K562 (cell line): ENCODE measurements at regions not wholly inside any gene's neighbourhood (a gene's known extent, or its start where the extent isn't known, plus 50 kb on each side); places are given as distances from the start of the nearest gene placed in this dataset.
A peak's percentile ranks its signal among the peaks of the same experiment; 100 is the strongest.

Experiments
- ATAC-seq: fragments of 200-7000 bp; cut with Tn5 transposase; 3 replicates; pipeline ENCODE4 v1.9.1; 2020; ENCODE audit warnings: moderate library complexity
- BruUV-seq: library from RNA; stranded (reverse); fragments of 400-500 nt; replicated peaks from 2 replicates; lab custom pipeline; 2021; lab: Mats Ljungman, UMichigan
- CTCF ChIA-PET: fragments of 300-600 bp; formaldehyde crosslinking; extraction: SDS; loops from one replicate; lab custom pipeline; 2021; ENCODE audit warnings: low intra/inter-chr PET ratio; lab: Yijun Ruan, JAX
- POLR2A ChIA-PET: fragments of 300-600, 350-650 bp; sonication (Branson Sonifier 250); formaldehyde crosslinking; extraction: SDS; loops from one replicate; lab custom pipeline; 2021; ENCODE audit warnings: antibody characterized with exemption, inconsistent platforms; lab: Yijun Ruan, JAX
- DNase-seq, 4 experiments: peaks; one replicate each; pipeline versions ENCODE4 v3.0.0 to v3.0.0-alpha.2; 2011 to 2018; ENCODE audit warnings: low spot score in 3 of 4, mixed read lengths in 3 of 4; ENCODE audit errors: extremely low read depth in 1 of 4
- FAIRE-seq: peaks from 2 replicates; lab custom pipeline; 2011; peaks lifted over from hg19 to GRCh38; lab: Jason Lieb, UNC
- H2AFZ ChIP-seq: 2 replicates; pipeline ENCODE4 v1.6.0; 2011; ENCODE audit warnings: low read depth, low read length, control low read depth, inconsistent platforms
- H3K27ac ChIP-seq: fragments of 200-600 bp; 3 replicates; pipeline ENCODE4 v1.8.0; 2011; ENCODE audit warnings: low read depth, mild to moderate bottlenecking, control low read depth, inconsistent platforms, low read length, moderate library complexity, mixed read lengths; ENCODE audit errors: extremely low read depth
- H3K27me3 ChIP-seq, 2 experiments: fragments of 300-600 bp in 1 of 2; 2 replicates in 1 of 2; 3 replicates in 1 of 2; pipeline versions ENCODE4 v1.6.0 to v1.8.0; 2011; ENCODE audit warnings: inconsistent platforms in 2 of 2, low read length in 2 of 2, mild to moderate bottlenecking in 1 of 2, mixed read lengths in 1 of 2, moderate library complexity in 1 of 2; ENCODE audit not compliant: control insufficient read depth in 2 of 2, insufficient read depth in 2 of 2
- H3K36me3 ChIP-seq: fragments of 300-600 bp; 3 replicates; pipeline ENCODE4 v1.8.0; 2011; ENCODE audit warnings: mild to moderate bottlenecking, low read length, inconsistent platforms; ENCODE audit not compliant: control insufficient read depth, insufficient read depth
- H3K4me1 ChIP-seq, 2 experiments: fragments of 200-600 bp in 1 of 2; replicated peaks in 1 of 2; 2 replicates in 1 of 2; 3 replicates in 1 of 2; pipeline versions ENCODE4 v1.5.1 to v1.8.0; 2011; ENCODE audit warnings: inconsistent platforms in 2 of 2, low read length in 2 of 2, mild to moderate bottlenecking in 1 of 2, mixed read lengths in 1 of 2, moderate library complexity in 1 of 2; ENCODE audit not compliant: control insufficient read depth in 2 of 2, insufficient read depth in 2 of 2
- H3K4me2 ChIP-seq: 2 replicates; pipeline ENCODE4 v1.6.1; 2011; ENCODE audit warnings: low read length, control low read depth, inconsistent platforms, mixed read lengths; ENCODE audit not compliant: insufficient read depth
- H3K4me3 ChIP-seq: fragments of 200-600 bp; sonication (generic), shearing (Covaris generic); 2 replicates; pipeline ENCODE4 v1.5.1; 2016; ENCODE audit warnings: control low read depth, inconsistent platforms
- H3K79me2 ChIP-seq: fragments of 200-600 bp; 3 replicates; pipeline ENCODE4 v1.8.0; 2011; ENCODE audit warnings: low read length, inconsistent platforms; ENCODE audit not compliant: control insufficient read depth, insufficient read depth
- H3K9ac ChIP-seq, 2 experiments: 2 replicates each; pipeline versions ENCODE4 v1.6.0 to v1.6.1; 2011; ENCODE audit warnings: low read depth in 2 of 2, low read length in 2 of 2, control low read depth in 1 of 2, inconsistent platforms in 1 of 2, mild to moderate bottlenecking in 1 of 2, mixed read lengths in 1 of 2; ENCODE audit not compliant: insufficient read depth in 1 of 2
- H3K9me1 ChIP-seq: one replicate; pipeline ENCODE4 v1.6.0; 2011; ENCODE audit warnings: inconsistent platforms, mild to moderate bottlenecking, low read length, moderate library complexity; ENCODE audit not compliant: control insufficient read depth, insufficient read depth
- H3K9me3 ChIP-seq: replicated peaks from 2 replicates; pipeline ENCODE4 v1.5.1; 2011; ENCODE audit warnings: low read depth, low read length, inconsistent platforms; ENCODE audit not compliant: control insufficient read depth, insufficient read depth
- H4K20me1 ChIP-seq: replicated peaks from 2 replicates; pipeline ENCODE4 v1.6.1; 2011; ENCODE audit warnings: low read length, inconsistent platforms, mixed read lengths; ENCODE audit not compliant: control insufficient read depth, insufficient read depth
- ARNT ChIP-seq, 2 experiments: fragments of 450-650 bp; IDR thresholded peaks; 2 replicates each; pipeline ENCODE4 v1.6.1; 2016; ENCODE audit warnings: mild to moderate bottlenecking in 1 of 2
- CBFA2T2 ChIP-seq: fragments of 450-650 bp; conservative IDR thresholded peaks from 2 replicates; pipeline ENCODE4 v1.6.1; 2017; ENCODE audit warnings: mild to moderate bottlenecking
- CBFA2T3 ChIP-seq: fragments of 450-650 bp; IDR thresholded peaks from 2 replicates; pipeline ENCODE4 v1.6.1; 2017
- CEBPG ChIP-seq, 3 experiments: fragments of 200-800 bp in 1 of 3; sonication (Bioruptor generic) in 1 of 3; sonication (generic) in 1 of 3; formaldehyde crosslinking in 1 of 3; IDR thresholded peaks in 2 of 3; conservative IDR thresholded peaks in 1 of 3; 2 replicates each; pipeline versions ENCODE4 v1.6.1 to v1.8.0; 2016 to 2022; ENCODE audit warnings: missing compliant biosample characterization in 2 of 3, missing genetic modification characterization in 2 of 3, mild to moderate bottlenecking in 1 of 3, missing genetic modification reagents in 1 of 3
- CREB5 ChIP-seq: fragments of 250-450 bp; sonication (Bioruptor Pico); IDR thresholded peaks from 2 replicates; pipeline ENCODE4 v1.5.0; 2020; ENCODE audit warnings: mild to moderate bottlenecking
- CXXC5 ChIP-seq: fragments of 250-450 bp; sonication (Bioruptor Pico); IDR thresholded peaks from 2 replicates; pipeline ENCODE4 v1.8.0; 2022; ENCODE audit warnings: inconsistent platforms, mild to moderate bottlenecking, moderate library complexity
- HCFC1 ChIP-seq: IDR thresholded peaks from 2 replicates; pipeline ENCODE4 v1.6.1; 2012; ENCODE audit warnings: low read depth, low read length, improper control_type of control experiment
- MTA2 ChIP-seq: fragments of 450-650 bp; IDR thresholded peaks from 2 replicates; pipeline ENCODE4 v1.6.1; 2016; ENCODE audit warnings: low read depth
- NCOR1 ChIP-seq: fragments of 450-650 bp; IDR thresholded peaks from 2 replicates; pipeline ENCODE4 v1.6.1; 2016; ENCODE audit warnings: mild to moderate bottlenecking, moderate library complexity
- PML ChIP-seq: IDR thresholded peaks from 2 replicates; pipeline ENCODE4 v1.6.1; 2012; ENCODE audit warnings: low read length, inconsistent platforms
- POLR3G ChIP-seq: IDR thresholded peaks from 2 replicates; pipeline ENCODE4 v1.6.1; 2011; ENCODE audit not compliant: insufficient read length, insufficient replicate concordance; ENCODE audit errors: extremely low read depth
- RBM25 ChIP-seq: fragments of 200-400 bp; formaldehyde crosslinking; IDR thresholded peaks from 2 replicates; pipeline ENCODE4 v1.6.1; 2018; ENCODE audit warnings: low read length, low read depth, moderate library complexity; ENCODE audit not compliant: severe bottlenecking
- ZNF121 ChIP-seq: sonication (generic); formaldehyde crosslinking; conservative IDR thresholded peaks from 2 replicates; pipeline ENCODE4 v1.8.0; 2022; ENCODE audit warnings: missing genetic modification reagents
- WGBS: fragments of 100-300 bp; shearing (Covaris generic); methylation state at CpG from one replicate; pipeline ENCODE4 v1.1.6; 2016; ENCODE audit warnings: low coverage, mixed read lengths; ENCODE audit not compliant: insufficient coverage; ENCODE audit errors: missing lambda C conversion rate; 5-methylcytosine and 5-hydroxymethylcytosine counted together
- in situ Hi-C: fragments of 300-500 bp; cut with MboI; formaldehyde crosslinking; loops from 4 replicates; pipeline ENCODE4 v1.15.0; 2018; ENCODE audit warnings: inconsistent platforms, mixed read lengths
- intact Hi-C: fragments of 100-400 bp; cut with micrococcal nuclease; formaldehyde crosslinking; loops from 2 replicates; pipeline ENCODE4 v1.14.2; 2022
- TF ChIP-seq, protein P1 (sequence below): IDR thresholded peaks from 2 replicates; pipeline ENCODE4 v1.6.1; 2012; ENCODE audit warnings: low read depth, low read length, improper control_type of control experiment, borderline replicate concordance
- TF ChIP-seq, protein P2 (sequence below): sonication (generic); formaldehyde crosslinking; IDR thresholded peaks from 2 replicates; pipeline ENCODE4 v1.9.0; 2022; ENCODE audit warnings: mild to moderate bottlenecking, missing genetic modification reagents
- TF ChIP-seq, protein P3 (sequence below), 2 experiments: fragments of 450-650 bp; IDR thresholded peaks; 2 replicates each; pipeline ENCODE4 v1.6.1; 2018; ENCODE audit warnings: mild to moderate bottlenecking in 2 of 2, low read depth in 1 of 2; ENCODE audit not compliant: partially characterized antibody in 2 of 2

GRCh38 chrX:43481576-43481975, 174.5 kb upstream of the MAOA start:
- no TSS peak for BruUV-seq
- H3K4me2 ChIP-seq = no peak overlapping the region
- no peak overlapping the region for H3K27ac ChIP-seq
- CTCF ChIA-PET = no interaction called here
- 0% methylated on average over 5 of the region's 5 CpGs for WGBS
- H3K9me3 ChIP-seq = no peaks in the 10 kb centered on the region
- in situ Hi-C loops = no loop called here
- no peak for ATAC-seq
- no peaks in the 10 kb centered on the region for H3K27me3 ChIP-seq
- peak in 3 of 4 experiments; percentile 2 to 22 (median 4) for DNase-seq
- no peak overlapping the region for H3K9ac ChIP-seq
- intact Hi-C loops = no loop called here
- no peaks in the 10 kb centered on the region for H3K9me1 ChIP-seq
- H4K20me1 ChIP-seq = no peaks in the 10 kb centered on the region
- no peak overlapping the region for H2AFZ ChIP-seq
- no peaks in the 10 kb centered on the region for H3K36me3 ChIP-seq
- H3K79me2 ChIP-seq = no peaks in the 10 kb centered on the region
- no peak for FAIRE-seq
- no peak overlapping the region for H3K4me3 ChIP-seq
- POLR2A ChIA-PET = no interaction called here
- no peaks in the 10 kb centered on the region for H3K4me1 ChIP-seq
- TF ChIP-seq CEBPG (CRISPR knock-in tag; IDR thresholded peaks at IDR 0.05) = no peak
- no peak for TF ChIP-seq CEBPG (tag; conservative IDR thresholded peaks at IDR 0.05 in 1 of 2, IDR thresholded peaks at IDR 0.05 in 1 of 2)
- peak; percentile 53 for TF ChIP-seq CXXC5 (CRISPR knock-in tag)
- TF ChIP-seq, protein P1, sequence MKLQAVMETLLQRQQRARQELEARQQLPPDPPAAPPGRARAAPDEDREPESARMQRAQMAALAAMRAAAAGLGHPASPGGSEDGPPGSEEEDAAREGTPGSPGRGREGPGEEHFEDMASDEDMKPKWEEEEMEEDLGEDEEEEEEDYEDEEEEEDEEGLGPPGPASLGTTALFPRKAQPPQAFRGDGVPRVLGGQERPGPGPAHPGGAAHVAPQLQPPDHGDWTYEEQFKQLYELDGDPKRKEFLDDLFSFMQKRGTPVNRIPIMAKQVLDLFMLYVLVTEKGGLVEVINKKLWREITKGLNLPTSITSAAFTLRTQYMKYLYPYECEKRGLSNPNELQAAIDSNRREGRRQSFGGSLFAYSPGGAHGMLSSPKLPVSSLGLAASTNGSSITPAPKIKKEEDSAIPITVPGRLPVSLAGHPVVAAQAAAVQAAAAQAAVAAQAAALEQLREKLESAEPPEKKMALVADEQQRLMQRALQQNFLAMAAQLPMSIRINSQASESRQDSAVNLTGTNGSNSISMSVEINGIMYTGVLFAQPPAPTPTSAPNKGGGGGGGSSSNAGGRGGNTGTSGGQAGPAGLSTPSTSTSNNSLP = no peak
- TF ChIP-seq HCFC1 = no peak
- TF ChIP-seq, protein P2, sequence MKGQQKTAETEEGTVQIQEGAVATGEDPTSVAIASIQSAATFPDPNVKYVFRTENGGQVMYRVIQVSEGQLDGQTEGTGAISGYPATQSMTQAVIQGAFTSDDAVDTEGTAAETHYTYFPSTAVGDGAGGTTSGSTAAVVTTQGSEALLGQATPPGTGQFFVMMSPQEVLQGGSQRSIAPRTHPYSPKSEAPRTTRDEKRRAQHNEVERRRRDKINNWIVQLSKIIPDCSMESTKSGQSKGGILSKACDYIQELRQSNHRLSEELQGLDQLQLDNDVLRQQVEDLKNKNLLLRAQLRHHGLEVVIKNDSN (CRISPR knock-in tag) = no peak
- peak; percentile 30; the same call in 1 of the 2 replicates for TF ChIP-seq MTA2
- TF ChIP-seq CBFA2T3 = peak; percentile 70
- no peak for TF ChIP-seq RBM25
- TF ChIP-seq CREB5 (CRISPR knock-in tag) = no peak
- TF ChIP-seq PML = peak; percentile 51; the same call in 1 of the 2 replicates
- TF ChIP-seq POLR3G = no peak
- TF ChIP-seq, protein P3, sequence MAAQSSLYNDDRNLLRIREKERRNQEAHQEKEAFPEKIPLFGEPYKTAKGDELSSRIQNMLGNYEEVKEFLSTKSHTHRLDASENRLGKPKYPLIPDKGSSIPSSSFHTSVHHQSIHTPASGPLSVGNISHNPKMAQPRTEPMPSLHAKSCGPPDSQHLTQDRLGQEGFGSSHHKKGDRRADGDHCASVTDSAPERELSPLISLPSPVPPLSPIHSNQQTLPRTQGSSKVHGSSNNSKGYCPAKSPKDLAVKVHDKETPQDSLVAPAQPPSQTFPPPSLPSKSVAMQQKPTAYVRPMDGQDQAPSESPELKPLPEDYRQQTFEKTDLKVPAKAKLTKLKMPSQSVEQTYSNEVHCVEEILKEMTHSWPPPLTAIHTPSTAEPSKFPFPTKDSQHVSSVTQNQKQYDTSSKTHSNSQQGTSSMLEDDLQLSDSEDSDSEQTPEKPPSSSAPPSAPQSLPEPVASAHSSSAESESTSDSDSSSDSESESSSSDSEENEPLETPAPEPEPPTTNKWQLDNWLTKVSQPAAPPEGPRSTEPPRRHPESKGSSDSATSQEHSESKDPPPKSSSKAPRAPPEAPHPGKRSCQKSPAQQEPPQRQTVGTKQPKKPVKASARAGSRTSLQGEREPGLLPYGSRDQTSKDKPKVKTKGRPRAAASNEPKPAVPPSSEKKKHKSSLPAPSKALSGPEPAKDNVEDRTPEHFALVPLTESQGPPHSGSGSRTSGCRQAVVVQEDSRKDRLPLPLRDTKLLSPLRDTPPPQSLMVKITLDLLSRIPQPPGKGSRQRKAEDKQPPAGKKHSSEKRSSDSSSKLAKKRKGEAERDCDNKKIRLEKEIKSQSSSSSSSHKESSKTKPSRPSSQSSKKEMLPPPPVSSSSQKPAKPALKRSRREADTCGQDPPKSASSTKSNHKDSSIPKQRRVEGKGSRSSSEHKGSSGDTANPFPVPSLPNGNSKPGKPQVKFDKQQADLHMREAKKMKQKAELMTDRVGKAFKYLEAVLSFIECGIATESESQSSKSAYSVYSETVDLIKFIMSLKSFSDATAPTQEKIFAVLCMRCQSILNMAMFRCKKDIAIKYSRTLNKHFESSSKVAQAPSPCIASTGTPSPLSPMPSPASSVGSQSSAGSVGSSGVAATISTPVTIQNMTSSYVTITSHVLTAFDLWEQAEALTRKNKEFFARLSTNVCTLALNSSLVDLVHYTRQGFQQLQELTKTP (IDR thresholded peaks at IDR 0.05; ENCODE audit: low read depth in 1 of 2, partially characterized antibody in 2 of 2) = no peak
- TF ChIP-seq ZNF121 (CRISPR knock-in tag) = no peak
- TF ChIP-seq CBFA2T2 = peak; percentile 40; the same call in 1 of the 2 replicates
- TF ChIP-seq ARNT (IDR thresholded peaks at IDR 0.05) = no peak
- peak; percentile 42 for TF ChIP-seq NCOR1
